HG02588 (cell line): ENCODE measurements at regions not wholly inside any gene's neighbourhood (a gene's known extent, or its start where the extent isn't known, plus 50 kb on each side); places are given as distances from the start of the nearest gene placed in this dataset.

Experiments used
- ATAC-seq: cut with Tn5 transposase; IDR thresholded peaks from one replicate; pipeline ENCODE4 v1.9.1; 2021; ENCODE audit warnings: mild to moderate bottlenecking, moderate library complexity; ENCODE audit not compliant: unreplicated experiment

DNA sequence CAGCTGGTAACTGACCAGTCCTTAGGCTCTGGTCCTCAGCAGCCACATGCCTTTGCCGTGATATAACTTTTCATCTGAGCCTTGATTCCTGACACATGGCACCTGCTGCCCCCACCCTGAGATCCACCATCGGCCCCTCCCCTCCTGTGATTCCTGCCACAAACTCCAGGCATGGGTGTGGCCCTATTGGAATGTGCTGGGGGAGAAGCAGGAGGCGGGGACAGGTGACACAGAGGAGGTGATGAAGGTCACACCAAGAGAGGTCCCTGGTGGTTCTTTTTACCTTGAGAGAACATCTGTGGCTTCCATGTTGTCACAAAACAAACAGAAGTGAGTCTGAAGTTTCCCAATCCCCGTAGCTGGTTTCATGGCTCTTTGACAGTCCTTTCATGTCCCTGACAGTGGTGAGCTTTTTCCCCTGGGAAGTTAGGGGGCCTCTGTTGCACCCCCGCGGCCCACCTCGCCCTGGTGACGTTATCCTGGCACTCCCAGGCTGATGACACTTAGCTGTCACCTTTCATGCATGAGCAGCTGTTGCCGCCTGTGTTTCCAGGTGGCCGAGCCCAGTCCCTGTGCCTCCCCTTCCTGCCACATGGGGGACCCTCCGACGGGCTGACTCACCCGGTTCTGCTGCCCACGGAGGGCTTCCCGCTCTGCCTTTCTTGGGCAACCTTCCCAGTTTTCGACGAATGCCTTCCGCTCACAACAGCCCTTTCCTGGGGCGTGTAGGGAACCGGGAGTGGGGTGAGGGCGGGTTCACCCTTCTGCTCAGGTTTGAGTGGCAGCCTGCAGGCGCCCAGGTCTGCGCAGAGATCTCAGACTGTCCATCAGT, 66.3 kb upstream of the GLI2 start:
- no peak for ATAC-seq

GRCh38 chr2:120669971-120670370, 65.7 kb upstream of the GLI2 start:
- no peak for ATAC-seq

DNA sequence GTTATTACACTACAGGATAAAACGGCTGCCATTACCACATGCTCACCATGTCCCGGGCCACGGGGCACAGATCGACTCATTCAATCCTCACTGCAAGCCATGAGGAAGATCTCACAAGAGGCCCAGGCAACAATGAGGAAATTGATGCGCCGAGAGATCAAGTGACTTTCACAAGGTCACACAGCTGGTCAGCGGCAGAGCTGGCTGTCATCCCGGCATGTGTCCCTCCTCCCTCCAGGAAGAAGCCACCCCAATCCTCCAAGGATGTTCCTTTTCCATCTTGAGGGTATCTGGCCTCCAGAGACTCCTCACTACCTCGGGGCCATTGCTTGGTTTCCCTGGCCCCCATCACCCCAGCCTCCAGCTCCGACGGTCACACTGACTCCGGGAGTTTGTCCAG, 65.3 kb upstream of the GLI2 start:
- ATAC-seq, result no peak

DNA sequence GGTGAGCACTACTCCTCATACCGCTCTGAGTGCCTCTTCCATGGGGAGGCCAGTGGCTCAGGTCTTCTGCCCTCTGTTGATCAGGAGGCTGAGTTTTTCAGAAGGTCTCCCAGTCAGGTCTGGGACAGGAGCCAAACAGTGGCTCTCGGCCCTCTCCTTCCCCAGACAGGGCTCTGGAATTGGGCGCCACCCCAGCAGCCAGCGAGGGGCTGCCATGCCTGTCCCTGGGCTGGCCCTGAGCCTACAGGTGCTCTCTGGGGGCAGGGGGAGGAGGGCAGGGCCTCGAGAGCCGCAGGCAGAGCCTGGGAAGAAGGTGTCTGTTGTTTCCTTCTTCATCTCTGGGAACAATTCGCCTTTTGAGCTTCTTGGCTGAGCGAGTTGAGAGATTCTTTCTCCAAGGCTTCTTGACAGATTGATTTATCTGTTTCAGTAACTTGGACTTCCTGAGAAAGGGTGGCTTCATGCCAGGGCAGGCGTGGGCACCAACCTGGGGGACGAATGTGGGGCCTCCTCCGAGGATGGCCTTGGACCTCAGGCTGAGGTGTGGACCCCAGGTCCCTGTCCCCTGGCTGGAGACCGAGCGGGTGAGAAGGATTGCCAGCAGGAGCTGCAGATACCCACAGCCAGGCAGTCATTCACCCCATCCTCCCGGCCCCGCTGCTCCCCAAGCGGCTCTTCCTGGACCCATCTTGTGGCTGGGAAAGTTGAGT, 64.7 kb upstream of the GLI2 start:
- no peak for ATAC-seq

GRCh38 chr2:120672526-120673204, 63.0 kb upstream of the GLI2 start:
- ATAC-seq, result no peak

DNA sequence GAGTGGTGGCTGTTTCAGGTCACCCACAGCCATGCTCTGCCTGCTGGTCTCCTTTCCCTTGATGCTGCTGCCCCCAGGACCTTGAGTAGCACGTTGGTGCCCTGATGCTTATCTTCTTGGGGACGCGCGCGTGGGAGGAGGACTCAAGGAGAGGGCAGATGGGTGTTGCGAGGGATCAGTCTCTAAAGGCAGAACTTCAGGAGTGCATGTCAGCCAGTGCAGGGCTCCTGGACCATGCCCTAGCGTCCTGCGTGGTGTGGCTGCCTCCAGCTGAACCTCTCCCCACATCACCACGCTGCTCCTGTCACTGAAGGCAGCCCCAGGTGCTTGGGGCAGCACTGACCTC, 62.5 kb upstream of the GLI2 start:
- no peak for ATAC-seq

GRCh38 chr2:120673571-120674061, 62.1 kb upstream of the GLI2 start:
- ATAC-seq, result no peak

GRCh38 chr2:120674246-120675170, 61.2 kb upstream of the GLI2 start:
- ATAC-seq, result no peak

DNA sequence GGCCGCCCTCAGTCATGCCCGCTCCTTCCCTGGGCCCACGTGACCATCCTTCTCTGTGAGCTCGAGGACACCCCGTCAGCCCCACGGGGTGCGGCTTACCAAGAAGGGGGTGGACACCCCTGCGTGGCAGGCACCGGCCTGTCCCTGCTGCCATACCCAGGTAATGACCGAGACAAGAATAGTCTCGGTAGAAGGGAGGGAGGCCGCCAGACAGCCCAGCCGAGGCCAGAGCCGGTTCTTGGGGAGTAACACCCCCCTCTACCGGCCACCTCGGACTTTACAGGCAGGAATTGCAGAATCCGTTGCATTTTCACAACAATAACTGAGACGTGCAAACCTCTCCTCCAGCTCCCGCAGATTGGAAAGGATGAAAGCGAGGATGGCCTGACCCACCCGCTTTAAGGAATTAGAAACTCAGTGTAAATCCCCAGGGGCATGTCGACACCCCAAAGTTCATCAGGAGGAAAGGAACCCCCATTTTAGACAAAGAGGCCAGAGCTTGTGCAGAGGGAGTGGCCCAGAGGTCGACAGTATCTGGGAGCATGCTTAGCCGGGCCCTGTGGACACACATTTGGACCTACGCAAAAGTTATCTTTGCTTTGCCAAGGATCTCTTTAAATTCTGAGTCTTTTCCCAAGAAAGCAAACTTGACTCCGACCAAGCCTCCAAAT, 60.1 kb upstream of the GLI2 start:
- ATAC-seq, result peak; percentile 45

DNA sequence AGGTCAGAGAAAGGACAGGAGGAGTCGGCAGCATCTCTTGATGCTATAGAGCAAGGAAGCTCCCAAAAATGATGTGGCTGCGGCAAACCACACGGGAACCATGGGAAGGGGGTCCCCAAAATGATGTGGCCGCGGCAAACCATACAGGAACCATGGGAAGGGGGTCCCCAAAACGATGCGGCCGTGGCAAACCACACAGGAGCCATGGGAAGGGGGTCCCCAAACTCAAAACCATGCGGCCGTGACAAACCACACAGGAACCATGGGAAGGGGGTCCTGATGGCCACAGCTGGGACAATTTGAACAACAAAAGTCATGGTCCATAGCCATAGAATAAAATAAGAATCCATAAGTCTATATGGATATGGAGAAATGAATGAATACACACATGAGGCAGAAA, 58.4 kb upstream of the GLI2 start:
- no peak for ATAC-seq

- no peak for ATAC-seq
These were observed 57.9 kb upstream of the GLI2 start for GRCh38 chr2:120677696-120678247.

GRCh38 chr2:120678251-120678650, 57.4 kb upstream of the GLI2 start:
- ATAC-seq, result no peak

GRCh38 chr2:120678926-120679325, 56.7 kb upstream of the GLI2 start:
- ATAC-seq, result no peak

DNA sequence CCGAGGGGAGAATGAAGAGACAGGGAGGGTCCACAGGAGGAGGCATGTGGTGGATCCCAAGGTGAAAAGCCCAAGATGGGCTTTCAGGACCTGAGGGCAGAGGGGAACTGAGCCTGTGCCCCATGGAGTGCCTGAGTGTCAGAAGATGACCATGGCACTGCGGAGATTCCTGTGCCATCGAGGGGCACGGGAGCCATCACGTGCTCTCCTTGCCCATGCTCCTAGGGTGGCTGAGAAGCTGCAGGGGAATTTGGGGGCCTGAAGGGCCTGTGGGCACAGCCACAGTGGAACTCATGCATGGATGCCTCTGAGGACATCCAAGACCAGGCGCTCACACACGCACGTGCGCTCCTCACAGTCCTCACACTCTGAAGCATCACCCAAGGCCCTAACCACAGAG, 56.1 kb upstream of the GLI2 start:
- no peak for ATAC-seq

- ATAC-seq, result no peak
These were observed 55.4 kb upstream of the GLI2 start for GRCh38 chr2:120680136-120680761.

DNA sequence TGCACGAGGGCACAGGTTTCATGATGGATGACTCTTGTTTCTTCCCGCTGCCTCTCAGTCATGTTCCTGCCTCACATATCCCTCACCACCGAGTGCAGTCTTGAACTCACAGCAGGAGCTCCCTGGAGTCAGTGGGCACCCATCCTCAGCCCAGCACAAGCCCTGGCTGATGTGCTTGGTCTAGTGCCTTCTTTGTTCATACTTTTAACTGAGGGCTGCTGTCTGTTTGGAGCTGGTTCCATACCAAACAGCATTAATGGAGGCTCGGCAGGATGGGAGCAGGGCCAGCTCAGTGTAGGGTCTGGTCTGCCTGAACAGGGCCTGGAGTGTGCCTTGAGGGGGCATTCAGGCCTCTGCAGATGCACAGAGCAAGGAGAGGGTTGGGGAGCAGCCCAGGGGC, 54.5 kb upstream of the GLI2 start:
- ATAC-seq, result no peak

GRCh38 chr2:120681696-120682288, 53.9 kb upstream of the GLI2 start:
- ATAC-seq, result no peak

DNA sequence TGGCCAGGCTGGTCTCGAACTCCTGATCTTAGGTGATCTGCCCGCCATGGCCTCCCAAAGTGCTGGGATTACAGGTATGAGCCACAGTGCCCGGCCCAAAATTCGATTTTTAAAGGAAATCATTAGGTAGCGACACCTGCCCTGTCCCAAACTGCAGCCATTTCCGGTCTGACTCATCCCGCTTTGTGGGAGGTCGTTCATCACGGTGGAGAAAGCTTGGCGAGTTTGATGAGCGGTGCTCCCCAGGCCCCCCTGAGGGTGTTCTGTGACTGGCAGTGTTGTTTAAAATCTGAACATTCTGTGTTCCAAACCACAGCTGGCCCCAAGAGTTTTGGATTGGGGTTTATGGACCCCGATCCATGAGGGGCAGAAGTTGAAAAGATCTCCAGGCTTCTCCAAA, 53.0 kb upstream of the GLI2 start:
- no peak for ATAC-seq

- no peak for ATAC-seq
These were observed 52.6 kb upstream of the GLI2 start for GRCh38 chr2:120683081-120683480.
